Peyer's patch (tissue), 4 donors: ENCODE measurements at regions not wholly inside any gene's neighbourhood (a gene's known extent, or its start where the extent isn't known, plus 50 kb on each side); places are given as distances from the start of the nearest gene placed in this dataset.

Experiments used
- DNase-seq, 3 donors: peaks; one replicate each; pipeline ENCODE4 v3.0.0-alpha.2; 2017 to 2019
- H3K27ac ChIP-seq, 4 donors: fragments of 200-600 bp; sonication (generic); one replicate each; pipeline ENCODE4 v1.5.1; 2016 to 2019
- H3K27me3 ChIP-seq, 2 donors: fragments of 200-600 bp; sonication (generic); one replicate each; pipeline ENCODE4 v1.5.1; 2019
- H3K36me3 ChIP-seq, 3 donors: fragments of 200-600 bp; sonication (generic); one replicate each; pipeline ENCODE4 v1.5.1; 2016 to 2019
- H3K4me1 ChIP-seq, 4 donors: fragments of 200-600 bp; sonication (generic); one replicate each; pipeline ENCODE4 v1.5.1; 2016 to 2019
- H3K4me3 ChIP-seq, 4 donors: fragments of 200-600 bp; sonication (generic); 1 replicate in 3 of 4; 2 replicates in 1 of 4; pipeline ENCODE4 v1.5.1; 2016 to 2019; ENCODE audit warnings: mild to moderate bottlenecking in 1 of 4
- H3K9me3 ChIP-seq, 4 donors: fragments of 200-600 bp; sonication (generic); one replicate each; pipeline ENCODE4 v1.5.1; 2016 to 2019; ENCODE audit warnings: mild to moderate bottlenecking in 1 of 4
- POLR2A ChIP-seq, 2 donors: fragments of 450-650 bp; IDR thresholded peaks; one replicate each; pipeline ENCODE4 v1.5.1; 2017; ENCODE audit warnings: antibody characterized with exemption in 2 of 2, mild to moderate bottlenecking in 2 of 2, moderate library complexity in 2 of 2
- TF ChIP-seq, protein P1 (sequence below), 6 experiments: fragments of 450-650 bp in 4 of 6; fragments of 200-600 bp in 2 of 6; sonication (generic) in 1 of 6; IDR thresholded peaks; one replicate each; pipeline ENCODE4 v1.5.1; 2017 to 2019; ENCODE audit warnings: antibody characterized with exemption in 6 of 6, mild to moderate bottlenecking in 3 of 6, moderate library complexity in 1 of 6

DNA sequence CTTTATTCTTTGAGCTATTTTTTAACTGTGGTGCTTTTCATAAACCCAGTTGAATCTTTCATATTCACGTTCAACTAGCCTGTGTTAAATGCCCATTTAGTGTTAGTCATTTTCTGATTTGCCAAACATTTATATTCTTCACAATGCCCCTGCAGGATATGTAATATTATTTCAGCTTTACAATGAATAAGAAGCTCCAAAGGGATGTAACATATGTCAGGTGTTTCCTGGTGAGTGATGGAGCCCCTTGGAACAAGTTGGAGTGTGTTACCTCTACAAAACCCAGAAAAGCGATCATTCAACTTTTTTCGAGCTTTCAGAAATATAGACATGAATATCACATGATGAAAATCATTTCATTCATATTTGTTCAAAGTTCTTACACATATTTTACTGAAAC, 471.0 kb upstream of the CDH2 start:
- TF ChIP-seq POLR2A (IDR thresholded peaks at IDR 0.05) = no peak
- TF ChIP-seq, protein P1, sequence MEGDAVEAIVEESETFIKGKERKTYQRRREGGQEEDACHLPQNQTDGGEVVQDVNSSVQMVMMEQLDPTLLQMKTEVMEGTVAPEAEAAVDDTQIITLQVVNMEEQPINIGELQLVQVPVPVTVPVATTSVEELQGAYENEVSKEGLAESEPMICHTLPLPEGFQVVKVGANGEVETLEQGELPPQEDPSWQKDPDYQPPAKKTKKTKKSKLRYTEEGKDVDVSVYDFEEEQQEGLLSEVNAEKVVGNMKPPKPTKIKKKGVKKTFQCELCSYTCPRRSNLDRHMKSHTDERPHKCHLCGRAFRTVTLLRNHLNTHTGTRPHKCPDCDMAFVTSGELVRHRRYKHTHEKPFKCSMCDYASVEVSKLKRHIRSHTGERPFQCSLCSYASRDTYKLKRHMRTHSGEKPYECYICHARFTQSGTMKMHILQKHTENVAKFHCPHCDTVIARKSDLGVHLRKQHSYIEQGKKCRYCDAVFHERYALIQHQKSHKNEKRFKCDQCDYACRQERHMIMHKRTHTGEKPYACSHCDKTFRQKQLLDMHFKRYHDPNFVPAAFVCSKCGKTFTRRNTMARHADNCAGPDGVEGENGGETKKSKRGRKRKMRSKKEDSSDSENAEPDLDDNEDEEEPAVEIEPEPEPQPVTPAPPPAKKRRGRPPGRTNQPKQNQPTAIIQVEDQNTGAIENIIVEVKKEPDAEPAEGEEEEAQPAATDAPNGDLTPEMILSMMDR (IDR thresholded peaks at IDR 0.05) = no peak
- Histone ChIP-seq H3K27ac (no peak overlapping the region), H3K27me3 (no peaks in the 10 kb centered on the region), H3K36me3 (no peaks in the 10 kb centered on the region), H3K9me3 (no peaks in the 10 kb centered on the region), H3K4me1 (no peaks in the 10 kb centered on the region), H3K4me3 (no peak overlapping the region)
- DNase-seq = no peak

- Histone ChIP-seq H3K4me1 (no peaks in the 10 kb centered on the region), H3K9me3 (no peaks in the 10 kb centered on the region), H3K4me3 (no peak overlapping the region), H3K27me3 (no peaks in the 10 kb centered on the region), H3K36me3 (no peaks in the 10 kb centered on the region), H3K27ac (no peak overlapping the region)
- DNase-seq = no peak
- no peak for TF ChIP-seq POLR2A (IDR thresholded peaks at IDR 0.05)
- TF ChIP-seq, protein P1 (IDR thresholded peaks at IDR 0.05) = peak in 1 of 6 experiments; percentile 2
Observed at GRCh38 chr18:28637897-28638296, 461.0 kb upstream of the CDH2 start.

DNA sequence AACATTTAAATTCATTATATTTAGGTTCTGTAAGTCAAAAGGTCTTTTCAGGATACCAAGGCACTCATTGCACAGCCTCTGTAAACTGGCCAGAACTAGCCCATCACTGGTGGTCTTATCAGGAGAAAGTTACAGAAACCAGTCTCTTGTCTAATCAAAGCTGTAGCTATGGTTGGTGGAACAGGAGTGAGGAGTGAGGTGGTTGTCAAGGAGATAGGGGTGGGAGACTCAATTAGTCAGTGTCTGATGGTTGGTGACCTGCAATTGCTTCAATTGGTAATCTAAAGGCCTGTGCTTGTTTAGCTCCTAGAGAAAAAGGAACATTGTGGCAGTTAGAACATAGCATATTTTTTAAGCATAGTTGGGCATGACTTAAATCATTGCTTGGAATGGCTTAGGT, 458.6 kb upstream of the CDH2 start:
- no peak overlapping the region for H3K4me3 ChIP-seq
- H3K27ac ChIP-seq = no peak overlapping the region
- H3K27me3 ChIP-seq = no peaks in the 10 kb centered on the region
- no peaks in the 10 kb centered on the region for H3K36me3 ChIP-seq
- TF ChIP-seq POLR2A (IDR thresholded peaks at IDR 0.05) = no peak
- TF ChIP-seq, protein P1 (IDR thresholded peaks at IDR 0.05) = no peak
- H3K4me1 ChIP-seq = no peaks in the 10 kb centered on the region
- H3K9me3 ChIP-seq = no peaks in the 10 kb centered on the region
- no peak for DNase-seq

DNA sequence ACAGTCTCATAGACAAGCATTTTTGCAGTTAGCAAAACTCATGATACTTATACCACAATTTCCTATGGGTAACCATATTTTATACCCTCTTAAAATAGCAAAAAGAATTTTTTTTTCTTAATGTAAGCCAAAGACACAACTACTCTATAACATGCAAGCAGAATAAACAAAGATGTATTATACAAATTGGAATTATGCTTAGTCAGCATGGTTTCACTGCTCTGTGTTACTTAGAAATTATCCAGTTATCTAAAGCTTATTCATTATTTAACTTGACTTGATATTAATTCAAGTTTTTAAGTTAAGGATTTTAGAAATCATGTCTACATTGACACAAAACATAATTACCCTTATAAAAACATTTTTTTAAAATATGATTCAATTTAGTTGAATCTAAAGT, 449.8 kb upstream of the CDH2 start:
- Histone ChIP-seq H3K36me3 (no peaks in the 10 kb centered on the region), H3K27ac (no peak overlapping the region), H3K4me1 (no peaks in the 10 kb centered on the region), H3K9me3 (no peaks in the 10 kb centered on the region), H3K27me3 (no peaks in the 10 kb centered on the region), H3K4me3 (no peak overlapping the region)
- no peak for DNase-seq
- no peak for TF ChIP-seq POLR2A (IDR thresholded peaks at IDR 0.05)

DNA sequence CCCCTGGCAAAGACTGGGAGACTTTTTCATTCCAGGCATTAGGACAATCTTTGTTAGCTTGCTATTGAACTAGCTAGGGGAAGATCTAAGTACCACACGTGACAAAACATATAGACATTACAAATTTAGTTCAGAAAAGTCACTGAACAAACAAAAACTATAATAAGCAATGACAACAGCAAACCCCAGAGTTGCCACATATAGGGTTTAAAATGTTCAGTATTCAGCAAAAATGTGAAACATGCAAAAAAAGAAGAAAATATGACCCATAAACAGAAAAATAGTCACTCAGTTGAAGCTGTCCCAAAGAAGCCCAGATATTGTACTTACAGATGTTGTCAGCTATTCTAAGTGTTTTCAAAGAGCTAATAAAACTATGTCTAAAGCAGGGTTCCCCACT, 431.1 kb upstream of the CDH2 start:
- no peak overlapping the region for H3K27ac ChIP-seq

GRCh38 chr18:28606686-28607085, 429.8 kb upstream of the CDH2 start:
- Histone ChIP-seq H3K27me3 (no peaks in the 10 kb centered on the region), H3K27ac (no peak overlapping the region), H3K9me3 (no peaks in the 10 kb centered on the region), H3K4me1 (no peaks in the 10 kb centered on the region), H3K4me3 (no peak overlapping the region), H3K36me3 (no peaks in the 10 kb centered on the region)
- TF ChIP-seq POLR2A (IDR thresholded peaks at IDR 0.05) = no peak
- TF ChIP-seq, protein P1 (IDR thresholded peaks at IDR 0.05) = no peak
- no peak for DNase-seq

More for the DNA sequence above, 431.1 kb upstream of the CDH2 start:
- TF ChIP-seq POLR2A (IDR thresholded peaks at IDR 0.05) = no peak
- TF ChIP-seq, protein P1 (IDR thresholded peaks at IDR 0.05) = no peak
- Histone ChIP-seq H3K4me1 (no peaks in the 10 kb centered on the region), H3K9me3 (no peaks in the 10 kb centered on the region), H3K36me3 (no peaks in the 10 kb centered on the region), H3K27me3 (no peaks in the 10 kb centered on the region), H3K4me3 (no peak overlapping the region)
- no peak for DNase-seq
